DOHH2 (cell line): ENCODE measurements at regions not wholly inside any gene's neighbourhood (a gene's known extent, or its start where the extent isn't known, plus 50 kb on each side); places are given as distances from the start of the nearest gene placed in this dataset.

Source experiments
- H3F3A ChIP-seq: fragments of 200-600 bp; sonication (generic), shearing (Covaris generic); 2 replicates; pipeline ENCODE4 v1.6.0; 2016; ENCODE audit warnings: antibody characterized with exemption, mild to moderate bottlenecking; ENCODE audit not compliant: control insufficient read depth, insufficient read depth
- H3K27ac ChIP-seq: fragments of 200-600 bp; sonication (generic); 2 replicates; pipeline ENCODE4 v1.5.1; 2014; ENCODE audit warnings: low read depth, mild to moderate bottlenecking, low read length, moderate library complexity
- H3K27me3 ChIP-seq: fragments of 200-600 bp; sonication (generic); 2 replicates; pipeline ENCODE4 v1.6.1; 2014; ENCODE audit warnings: mild to moderate bottlenecking, low read length, mixed read lengths; ENCODE audit not compliant: control insufficient read depth
- H3K36me3 ChIP-seq: fragments of 200-600 bp; sonication (generic); 2 replicates; pipeline ENCODE4 v1.6.1; 2014; ENCODE audit warnings: mild to moderate bottlenecking, low read length, moderate library complexity, mixed read lengths; ENCODE audit not compliant: control insufficient read depth
- H3K4me1 ChIP-seq: fragments of 200-600 bp; sonication (generic); 2 replicates; pipeline ENCODE4 v1.6.1; 2014; ENCODE audit warnings: mild to moderate bottlenecking, low read length, mixed read lengths; ENCODE audit not compliant: control insufficient read depth
- H3K4me2 ChIP-seq: fragments of 200-600 bp; sonication (generic); 2 replicates; pipeline ENCODE4 v1.6.0; 2014; ENCODE audit warnings: mild to moderate bottlenecking, low read length, moderate library complexity
- H3K4me3 ChIP-seq: fragments of 200-600 bp; sonication (generic); 2 replicates; pipeline ENCODE4 v1.5.1; 2014; ENCODE audit warnings: mild to moderate bottlenecking, low read length, mixed read lengths
- H3K79me2 ChIP-seq: fragments of 200-600 bp; sonication (generic); 2 replicates; pipeline ENCODE4 v1.6.1; 2014; ENCODE audit warnings: mild to moderate bottlenecking, low read length, mixed read lengths; ENCODE audit not compliant: control insufficient read depth
- H3K9me2 ChIP-seq: fragments of 200-600 bp; sonication (generic); replicated peaks from 2 replicates; pipeline ENCODE4 v1.6.1; 2014; ENCODE audit warnings: mild to moderate bottlenecking, low read length, mixed read lengths; ENCODE audit not compliant: control insufficient read depth
- H3K9me3 ChIP-seq: fragments of 200-600 bp; sonication (generic); 2 replicates; pipeline ENCODE4 v1.6.1; 2014; ENCODE audit warnings: antibody characterized with exemption, low read length, mixed read lengths; ENCODE audit not compliant: control insufficient read depth, insufficient read depth
- H4K20me1 ChIP-seq: fragments of 200-600 bp; sonication (generic); 2 replicates; pipeline ENCODE4 v1.6.0; 2014; ENCODE audit warnings: low read depth, mild to moderate bottlenecking, antibody characterized with exemption, low read length, moderate library complexity; ENCODE audit not compliant: control insufficient read depth, insufficient read depth
- CTCF ChIP-seq: fragments of 200-600 bp; sonication (generic); IDR thresholded peaks from one replicate; pipeline ENCODE4 v1.5.1; 2014; ENCODE audit warnings: antibody characterized with exemption, mild to moderate bottlenecking, low read depth, low read length; ENCODE audit not compliant: poor library complexity, severe bottlenecking
- EZH2phosphoT487 ChIP-seq: fragments of 200-600 bp; sonication (generic); IDR thresholded peaks from 2 replicates; pipeline ENCODE4 v1.6.1; 2017; ENCODE audit warnings: borderline replicate concordance, mild to moderate bottlenecking, antibody characterized with exemption, low read length, moderate library complexity, mixed read lengths

GRCh38 chr6:104187616-104188015, 672.1 kb downstream of the HACE1 start:
- no peak for TF ChIP-seq EZH2phosphoT487
- no peak for TF ChIP-seq CTCF
- no peak overlapping the region for H3K27ac ChIP-seq
- no peaks in the 10 kb centered on the region for H3K36me3 ChIP-seq
- H3K4me1 ChIP-seq = no peaks in the 10 kb centered on the region
- no peaks in the 10 kb centered on the region for H3F3A ChIP-seq
- no peaks in the 10 kb centered on the region for H3K9me2 ChIP-seq
- no peak overlapping the region for H3K4me3 ChIP-seq
- no peaks in the 10 kb centered on the region; the same call in 1 of the 2 replicates for H3K9me3 ChIP-seq
- no peaks in the 10 kb centered on the region for H3K79me2 ChIP-seq
- no peaks in the 10 kb centered on the region for H4K20me1 ChIP-seq
- H3K4me2 ChIP-seq = no peak overlapping the region
- no peaks in the 10 kb centered on the region for H3K27me3 ChIP-seq

- no peak for TF ChIP-seq CTCF
- no peak for TF ChIP-seq EZH2phosphoT487
- Histone ChIP-seq H3K36me3 (no peaks in the 10 kb centered on the region), H3K27me3 (no peaks in the 10 kb centered on the region), H3K27ac (no peak overlapping the region), H3K9me3 (no peaks in the 10 kb centered on the region; the same call in 1 of the 2 replicates), H3K9me2 (no peaks in the 10 kb centered on the region), H3F3A (no peaks in the 10 kb centered on the region), H3K4me3 (no peak overlapping the region), H4K20me1 (no peaks in the 10 kb centered on the region), H3K79me2 (no peaks in the 10 kb centered on the region), H3K4me2 (no peak overlapping the region), H3K4me1 (no peaks in the 10 kb centered on the region)
These were observed 672.9 kb downstream of the HACE1 start for GRCh38 chr6:104186831-104187230.

- Histone ChIP-seq H3K27ac (no peak overlapping the region), H3F3A (no peaks in the 10 kb centered on the region), H3K36me3 (no peaks in the 10 kb centered on the region), H3K9me3 (no peaks in the 10 kb centered on the region; the same call in 1 of the 2 replicates), H3K79me2 (no peaks in the 10 kb centered on the region), H4K20me1 (no peaks in the 10 kb centered on the region), H3K4me3 (no peak overlapping the region), H3K4me1 (no peaks in the 10 kb centered on the region), H3K4me2 (no peak overlapping the region), H3K9me2 (no peaks in the 10 kb centered on the region), H3K27me3 (no peaks in the 10 kb centered on the region)
- no peak for TF ChIP-seq CTCF
- TF ChIP-seq EZH2phosphoT487 = no peak
These were observed 675.8 kb downstream of the HACE1 start for GRCh38 chr6:104183816-104184435.
